Stimulated activated CD4-positive, alpha-beta T cell treated with anti-CD3 and anti-CD28 coated beads, Interleukin-1b, Interleukin-23, amount 100 ng/mL, for 48 hours (primary cell): ENCODE measurements at regions not wholly inside any gene's neighbourhood (a gene's known extent, or its start where the extent isn't known, plus 50 kb on each side); places are given as distances from the start of the nearest gene placed in this dataset.

Experiments used
- DNase-seq: peaks from one replicate; pipeline ENCODE4 v3.0.0-alpha.2; 2020

- DNase-seq = no peak
Observed at GRCh38 chr11:45554230-45554967, 111.0 kb downstream of the CHST1 start.

- DNase-seq = no peak
Observed at GRCh38 chr11:45553383-45553936, 112.0 kb downstream of the CHST1 start.

- no peak for DNase-seq
Observed at GRCh38 chr11:45551191-45551713, 114.2 kb downstream of the CHST1 start.

- no peak for DNase-seq
Observed at GRCh38 chr11:45549257-45549656, 116.2 kb downstream of the CHST1 start.

GRCh38 chr11:45546366-45546765, 119.1 kb downstream of the CHST1 start:
- no peak for DNase-seq

- no peak for DNase-seq
Observed at GRCh38 chr11:45544826-45545225, 120.6 kb downstream of the CHST1 start.

GRCh38 chr11:45543808-45544422, 121.5 kb downstream of the CHST1 start:
- no peak for DNase-seq

GRCh38 chr11:45543081-45543480, 122.3 kb downstream of the CHST1 start:
- no peak for DNase-seq

GRCh38 chr11:45541693-45542434, 123.6 kb downstream of the CHST1 start:
- no peak for DNase-seq

GRCh38 chr11:45538939-45539338, 126.5 kb downstream of the CHST1 start:
- no peak for DNase-seq

GRCh38 chr11:45538363-45538762, 127.1 kb downstream of the CHST1 start:
- no peak for DNase-seq

GRCh38 chr11:45537614-45538013, 127.8 kb downstream of the CHST1 start:
- DNase-seq = no peak

GRCh38 chr11:45535033-45535432, 130.4 kb downstream of the CHST1 start:
- DNase-seq = no peak

- DNase-seq = no peak
Observed at GRCh38 chr11:45534132-45534531, 131.3 kb downstream of the CHST1 start.

- DNase-seq = no peak
Observed at GRCh38 chr11:45532546-45532945, 132.9 kb downstream of the CHST1 start.

- DNase-seq = no peak
Observed at GRCh38 chr11:45530776-45531175, 134.6 kb downstream of the CHST1 start.

- DNase-seq = no peak
Observed at GRCh38 chr11:45530111-45530510, 135.3 kb downstream of the CHST1 start.

- DNase-seq = no peak
Observed at GRCh38 chr11:45528435-45528834, 137.0 kb downstream of the CHST1 start.

- peak; percentile 19 for DNase-seq
Observed at GRCh38 chr11:45527898-45528297, 137.5 kb downstream of the CHST1 start.

GRCh38 chr11:45525393-45525792, 140.0 kb downstream of the CHST1 start:
- no peak for DNase-seq

- no peak for DNase-seq
Observed at GRCh38 chr11:45523760-45524159, 141.7 kb downstream of the CHST1 start.

GRCh38 chr11:45518833-45519535, 146.4 kb downstream of the CHST1 start:
- DNase-seq = no peak
